Transverse colon (tissue), 4 donors: ENCODE measurements at regions not wholly inside any gene's neighbourhood (a gene's known extent, or its start where the extent isn't known, plus 50 kb on each side); places are given as distances from the start of the nearest gene placed in this dataset.

ENCODE experiments used
- DNase-seq: peaks from one replicate; pipeline ENCODE4 v3.0.0-alpha.2; 2019
- H3K27ac ChIP-seq, 4 donors: fragments of 200-600 bp; sonication (generic); 2 replicates each; pipeline ENCODE4 v1.5.1; 2016 to 2018; ENCODE audit warnings: inconsistent platforms in 4 of 4
- H3K27me3 ChIP-seq: fragments of 200-600 bp; sonication (generic); 2 replicates; pipeline ENCODE4 v1.5.1; 2017; ENCODE audit warnings: inconsistent platforms
- H3K36me3 ChIP-seq, 4 donors: fragments of 200-600 bp; sonication (generic); 2 replicates each; pipeline ENCODE4 v1.5.1; 2017 to 2019; ENCODE audit warnings: inconsistent platforms in 4 of 4
- H3K4me1 ChIP-seq, 4 donors: fragments of 200-600 bp; sonication (generic); 2 replicates each; pipeline ENCODE4 v1.5.1; 2017 to 2020; ENCODE audit warnings: inconsistent platforms in 4 of 4
- H3K4me3 ChIP-seq, 4 donors: fragments of 200-600 bp; sonication (generic); 1 replicate in 1 of 4; 2 replicates in 3 of 4; pipeline versions ENCODE4 v1.5.1 to v1.6.1; 2017 to 2019; ENCODE audit warnings: inconsistent platforms in 4 of 4
- H3K9me3 ChIP-seq, 2 donors: fragments of 200-600 bp; sonication (generic); 2 replicates each; pipeline ENCODE4 v1.5.1; 2017 to 2019; ENCODE audit warnings: inconsistent platforms in 2 of 2
- CTCF ChIP-seq, 5 experiments: fragments of 200-600 bp in 3 of 5; fragments of 450-650 bp in 2 of 5; sonication (generic) in 3 of 5; IDR thresholded peaks; 1 replicate in 2 of 5; 2 replicates in 3 of 5; pipeline ENCODE4 v1.5.1; 2016 to 2017; ENCODE audit warnings: antibody characterized with exemption in 5 of 5, inconsistent platforms in 3 of 5, mild to moderate bottlenecking in 2 of 5, moderate library complexity in 1 of 5
- EP300 ChIP-seq: sonication (generic); formaldehyde crosslinking; IDR thresholded peaks from one replicate; pipeline ENCODE4 v1.6.1; 2017; ENCODE audit warnings: antibody characterized with exemption, low read depth
- POLR2A ChIP-seq: fragments of 450-650 bp; IDR thresholded peaks from one replicate; pipeline ENCODE4 v1.6.1; 2016; ENCODE audit warnings: antibody characterized with exemption, mild to moderate bottlenecking, moderate library complexity
- POLR2AphosphoS5 ChIP-seq, 3 donors: sonication (generic); formaldehyde crosslinking; IDR thresholded peaks; one replicate each; pipeline ENCODE4 v1.6.1; 2016; ENCODE audit warnings: antibody characterized with exemption in 3 of 3
- WGBS, 2 donors: methylation state at CpG; one replicate each; pipeline ENCODE4 v1.1.5; 2018; ENCODE audit warnings: low coverage in 1 of 2; 5-methylcytosine and 5-hydroxymethylcytosine counted together
- in situ Hi-C, 4 donors: fragments of 200-750 bp; cut with MboI; loops; one replicate each; pipeline versions ENCODE4 v1.15.0 to v1.15.1; 2017; ENCODE audit warnings: low sequenced_read_pairs in 3 of 4, low pct_ligation_motif_present in 1 of 4, low pct_unique_long_range_greater_than_20kb in 1 of 4
- intact Hi-C: fragments of 100-400 bp; cut with DNase I; formaldehyde crosslinking; loops from one replicate; pipeline ENCODE4 v1.15.1; 2023; ENCODE audit warnings: low total_unique reads

GRCh38 chr10:90504172-90504571 lies 353.7 kb downstream of the HTR7 start:
- Histone ChIP-seq H3K27me3 (no peaks in the 10 kb centered on the region), H3K4me1 (no peaks in the 10 kb centered on the region), H3K36me3 (no peaks in the 10 kb centered on the region), H3K27ac (no peak overlapping the region), H3K9me3 (no peaks in the 10 kb centered on the region), H3K4me3 (no peak overlapping the region)
- no peak for TF ChIP-seq CTCF (IDR thresholded peaks at IDR 0.05)
- TF ChIP-seq POLR2A, result no peak
- no peak for TF ChIP-seq EP300
- in situ Hi-C loops, result no loop called here
- WGBS, 2 donors, result 81 to 93% methylated on average over 2 of the region's 2 CpGs
- intact Hi-C loops, result no loop called here
- no peak for DNase-seq

GRCh38 chr10:90526721-90527120 lies 331.1 kb downstream of the HTR7 start:
- H3K4me3 ChIP-seq, result no peak overlapping the region
- DNase-seq, result no peak
- no peaks in the 10 kb centered on the region for H3K4me1 ChIP-seq
- H3K27ac ChIP-seq, result no peak overlapping the region
- in situ Hi-C loops, result no loop called here
- 75% methylated on average over 1 of the region's 1 CpG; no CpG with 5 or more reads in 1 of the 2 donors for WGBS, 2 donors
- no peaks in the 10 kb centered on the region for H3K9me3 ChIP-seq
- H3K36me3 ChIP-seq, result no peaks in the 10 kb centered on the region
- TF ChIP-seq CTCF (IDR thresholded peaks at IDR 0.05), result no peak
- no peak for TF ChIP-seq POLR2AphosphoS5 (IDR thresholded peaks at IDR 0.05)
- TF ChIP-seq POLR2A, result no peak
- TF ChIP-seq EP300, result no peak
- intact Hi-C loops, result no loop called here
- no peaks in the 10 kb centered on the region for H3K27me3 ChIP-seq

GRCh38 chr10:90530521-90530920 lies 327.3 kb downstream of the HTR7 start:
- H3K4me3 ChIP-seq, result no peak overlapping the region
- 25 to 37% methylated on average over 2 to 3 of the region's 3 CpGs for WGBS, 2 donors
- in situ Hi-C loops, result no loop called here
- H3K9me3 ChIP-seq, result no peaks in the 10 kb centered on the region
- H3K27ac ChIP-seq, result no peak overlapping the region
- intact Hi-C loops, result no loop called here
- TF ChIP-seq EP300, result no peak
- no peak for TF ChIP-seq POLR2AphosphoS5 (IDR thresholded peaks at IDR 0.05)
- TF ChIP-seq POLR2A, result no peak
- TF ChIP-seq CTCF (IDR thresholded peaks at IDR 0.05), result no peak
- no peaks in the 10 kb centered on the region for H3K4me1 ChIP-seq
- no peaks in the 10 kb centered on the region for H3K36me3 ChIP-seq
- H3K27me3 ChIP-seq, result no peaks in the 10 kb centered on the region
- DNase-seq, result no peak

- Histone ChIP-seq H3K4me1 (no peaks in the 10 kb centered on the region), H3K27me3 (no peaks in the 10 kb centered on the region), H3K27ac (no peak overlapping the region), H3K9me3 (peaks cover 0 to 4% of the 10 kb centered on the region in 2 donors), H3K36me3 (no peaks in the 10 kb centered on the region), H3K4me3 (no peak overlapping the region)
- intact Hi-C loops (no loop called here), in situ Hi-C loops (no loop called here)
- no peak for DNase-seq
- 81 to 92% methylated on average over 1 of the region's 1 CpG for WGBS, 2 donors
- TF ChIP-seq POLR2A (no peak), EP300 (no peak), CTCF (IDR thresholded peaks at IDR 0.05) (no peak), POLR2AphosphoS5 (IDR thresholded peaks at IDR 0.05) (no peak)
Measured at GRCh38 chr10:90557385-90557784, 300.5 kb downstream of the HTR7 start.
